Chondrocyte (in vitro differentiated cells): ENCODE measurements at regions not wholly inside any gene's neighbourhood (a gene's known extent, or its start where the extent isn't known, plus 50 kb on each side); places are given as distances from the start of the nearest gene placed in this dataset.

Experiments used
- DNase-seq: peaks from one replicate; pipeline ENCODE4 v3.0.0; 2021; ENCODE audit warnings: mixed read lengths, low spot score
- H3K27ac Mint-ChIP-seq: one replicate; pipeline ENCODE4 v1.8.0; 2021; ENCODE audit warnings: mild to moderate bottlenecking, moderate library complexity, mixed read lengths; ENCODE audit not compliant: unreplicated experiment
- H3K27me3 Mint-ChIP-seq: 2 replicates; pipeline ENCODE4 v1.8.0; 2021; ENCODE audit warnings: low read depth, mixed read lengths
- H3K36me3 Mint-ChIP-seq: 2 replicates; pipeline ENCODE4 v1.8.0; 2021; ENCODE audit warnings: low read depth, mixed read lengths
- H3K4me1 Mint-ChIP-seq: 2 replicates; pipeline ENCODE4 v1.8.0; 2021; ENCODE audit warnings: low read depth, mild to moderate bottlenecking, mixed read lengths
- H3K4me3 Mint-ChIP-seq: one replicate; pipeline ENCODE4 v1.8.0; 2021; ENCODE audit warnings: mild to moderate bottlenecking, moderate library complexity, mixed read lengths; ENCODE audit not compliant: unreplicated experiment
- H3K9me3 Mint-ChIP-seq: 2 replicates; pipeline ENCODE4 v1.8.0; 2021; ENCODE audit warnings: low read depth, mixed read lengths
- CTCF ChIP-seq: fragments of 200-600 bp; sonication (generic); IDR thresholded peaks from 2 replicates; pipeline ENCODE4 v1.5.0; 2021; ENCODE audit warnings: antibody characterized with exemption, mild to moderate bottlenecking, moderate library complexity

GRCh38 chr3:152197451-152197850 is 71.3 kb upstream of the MBNL1 start:
- Mint-ChIP-seq H3K27me3 (no peaks in the 10 kb centered on the region), H3K36me3 (no peaks in the 10 kb centered on the region), H3K4me3 (no peak overlapping the region), H3K27ac (no peak overlapping the region), H3K4me1 (peaks cover 23% of the 10 kb centered on the region), H3K9me3 (no peaks in the 10 kb centered on the region)
- DNase-seq, result no peak
- no peak for TF ChIP-seq CTCF

- TF ChIP-seq CTCF, result no peak
- H3K27me3 Mint-ChIP-seq, result no peaks in the 10 kb centered on the region
These were observed 70.8 kb upstream of the MBNL1 start for GRCh38 chr3:152197937-152198336.

GRCh38 chr3:152198665-152199064 is 70.1 kb upstream of the MBNL1 start:
- H3K36me3 Mint-ChIP-seq, result no peaks in the 10 kb centered on the region
- peaks cover 35% of the 10 kb centered on the region for H3K4me1 Mint-ChIP-seq
- H3K9me3 Mint-ChIP-seq, result no peaks in the 10 kb centered on the region
- TF ChIP-seq CTCF, result no peak
- no peak for DNase-seq
- no peaks in the 10 kb centered on the region for H3K27me3 Mint-ChIP-seq
- no peak overlapping the region for H3K27ac Mint-ChIP-seq
- H3K4me3 Mint-ChIP-seq, result no peak overlapping the region

More at GRCh38 chr3:152197937-152198336, 70.8 kb upstream of the MBNL1 start:
- Mint-ChIP-seq H3K9me3 (no peaks in the 10 kb centered on the region), H3K4me1 (peaks cover 27% of the 10 kb centered on the region), H3K36me3 (no peaks in the 10 kb centered on the region), H3K27ac (no peak overlapping the region), H3K4me3 (no peak overlapping the region)
- no peak for DNase-seq

GRCh38 chr3:152199102-152199840 is 69.5 kb upstream of the MBNL1 start:
- H3K27ac Mint-ChIP-seq, result no peak overlapping the region
- DNase-seq, result no peak
- no peak for TF ChIP-seq CTCF
- H3K4me1 Mint-ChIP-seq, result peaks cover 39% of the 10 kb centered on the region
- H3K36me3 Mint-ChIP-seq, result no peaks in the 10 kb centered on the region
- H3K9me3 Mint-ChIP-seq, result no peaks in the 10 kb centered on the region
- no peaks in the 10 kb centered on the region for H3K27me3 Mint-ChIP-seq
- H3K4me3 Mint-ChIP-seq, result no peak overlapping the region

- Mint-ChIP-seq H3K9me3 (no peaks in the 10 kb centered on the region), H3K27ac (no peak overlapping the region), H3K36me3 (no peaks in the 10 kb centered on the region)
These were observed 68.0 kb upstream of the MBNL1 start for GRCh38 chr3:152200476-152201420.

More at GRCh38 chr3:152200476-152201420, 68.0 kb upstream of the MBNL1 start:
- Mint-ChIP-seq H3K27me3 (no peaks in the 10 kb centered on the region), H3K4me1 (peaks cover 52% of the 10 kb centered on the region), H3K4me3 (no peak overlapping the region)
- DNase-seq, result no peak
- no peak for TF ChIP-seq CTCF
